GM12878 (cell line): ENCODE measurements at regions not wholly inside any gene's neighbourhood (a gene's known extent, or its start where the extent isn't known, plus 50 kb on each side); places are given as distances from the start of the nearest gene placed in this dataset.

Source experiments
- MEF2A ChIP-seq: IDR thresholded peaks from 2 replicates; pipeline ENCODE4 v1.6.1; 2011; ENCODE audit warnings: low read depth, mild to moderate bottlenecking, low read length, moderate library complexity; ENCODE audit not compliant: insufficient read depth
- MLLT1 ChIP-seq: fragments of 450-650 bp; IDR thresholded peaks from 2 replicates; pipeline ENCODE4 v1.6.1; 2016; ENCODE audit warnings: mild to moderate bottlenecking
- MTA2 ChIP-seq: fragments of 450-650 bp; IDR thresholded peaks from 2 replicates; pipeline ENCODE4 v1.6.1; 2016; ENCODE audit warnings: low read depth, mild to moderate bottlenecking, moderate library complexity
- MYC ChIP-seq: IDR thresholded peaks from 2 replicates; pipeline ENCODE4 v1.6.1; 2011; ENCODE audit warnings: mild to moderate bottlenecking, low read length, moderate library complexity, inconsistent platforms; ENCODE audit not compliant: insufficient read depth, insufficient replicate concordance, insufficient read length, severe bottlenecking
- RFX5 ChIP-seq: IDR thresholded peaks from 2 replicates; pipeline ENCODE4 v1.6.1; 2011; ENCODE audit warnings: low read depth, low read length, improper control_type of control experiment
- SIX5 ChIP-seq: IDR thresholded peaks from 2 replicates; pipeline ENCODE4 v1.6.1; 2011; ENCODE audit warnings: mild to moderate bottlenecking, low read depth, low read length, moderate library complexity; ENCODE audit not compliant: severe bottlenecking
- SP1 ChIP-seq: IDR thresholded peaks from one replicate; pipeline ENCODE4 v1.6.1; 2011; ENCODE audit warnings: low read depth, low read length
- TF ChIP-seq, protein P1 (sequence below): fragments of 450-650 bp; formaldehyde crosslinking; IDR thresholded peaks from 2 replicates; pipeline ENCODE4 v1.5.0; 2022; ENCODE audit warnings: mild to moderate bottlenecking, missing genetic modification characterization
- TF ChIP-seq, protein P2 (sequence below): fragments of 150-350 bp; IDR thresholded peaks from 2 replicates; pipeline ENCODE4 v1.6.1; 2016; ENCODE audit warnings: low read depth, low read length

GRCh38 chr12:82186282-82186681 is 171.9 kb downstream of the CCDC59 start (continued):
- TF ChIP-seq, protein P1, sequence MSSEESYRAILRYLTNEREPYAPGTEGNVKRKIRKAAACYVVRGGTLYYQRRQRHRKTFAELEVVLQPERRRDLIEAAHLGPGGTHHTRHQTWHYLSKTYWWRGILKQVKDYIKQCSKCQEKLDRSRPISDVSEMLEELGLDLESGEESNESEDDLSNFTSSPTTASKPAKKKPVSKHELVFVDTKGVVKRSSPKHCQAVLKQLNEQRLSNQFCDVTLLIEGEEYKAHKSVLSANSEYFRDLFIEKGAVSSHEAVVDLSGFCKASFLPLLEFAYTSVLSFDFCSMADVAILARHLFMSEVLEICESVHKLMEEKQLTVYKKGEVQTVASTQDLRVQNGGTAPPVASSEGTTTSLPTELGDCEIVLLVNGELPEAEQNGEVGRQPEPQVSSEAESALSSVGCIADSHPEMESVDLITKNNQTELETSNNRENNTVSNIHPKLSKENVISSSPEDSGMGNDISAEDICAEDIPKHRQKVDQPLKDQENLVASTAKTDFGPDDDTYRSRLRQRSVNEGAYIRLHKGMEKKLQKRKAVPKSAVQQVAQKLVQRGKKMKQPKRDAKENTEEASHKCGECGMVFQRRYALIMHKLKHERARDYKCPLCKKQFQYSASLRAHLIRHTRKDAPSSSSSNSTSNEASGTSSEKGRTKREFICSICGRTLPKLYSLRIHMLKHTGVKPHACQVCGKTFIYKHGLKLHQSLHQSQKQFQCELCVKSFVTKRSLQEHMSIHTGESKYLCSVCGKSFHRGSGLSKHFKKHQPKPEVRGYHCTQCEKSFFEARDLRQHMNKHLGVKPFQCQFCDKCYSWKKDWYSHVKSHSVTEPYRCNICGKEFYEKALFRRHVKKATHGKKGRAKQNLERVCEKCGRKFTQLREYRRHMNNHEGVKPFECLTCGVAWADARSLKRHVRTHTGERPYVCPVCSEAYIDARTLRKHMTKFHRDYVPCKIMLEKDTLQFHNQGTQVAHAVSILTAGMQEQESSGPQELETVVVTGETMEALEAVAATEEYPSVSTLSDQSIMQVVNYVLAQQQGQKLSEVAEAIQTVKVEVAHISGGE (CRISPR knock-in tag) = no peak
- TF ChIP-seq SP1 = no peak
- no peak for TF ChIP-seq MEF2A
- TF ChIP-seq, protein P2, sequence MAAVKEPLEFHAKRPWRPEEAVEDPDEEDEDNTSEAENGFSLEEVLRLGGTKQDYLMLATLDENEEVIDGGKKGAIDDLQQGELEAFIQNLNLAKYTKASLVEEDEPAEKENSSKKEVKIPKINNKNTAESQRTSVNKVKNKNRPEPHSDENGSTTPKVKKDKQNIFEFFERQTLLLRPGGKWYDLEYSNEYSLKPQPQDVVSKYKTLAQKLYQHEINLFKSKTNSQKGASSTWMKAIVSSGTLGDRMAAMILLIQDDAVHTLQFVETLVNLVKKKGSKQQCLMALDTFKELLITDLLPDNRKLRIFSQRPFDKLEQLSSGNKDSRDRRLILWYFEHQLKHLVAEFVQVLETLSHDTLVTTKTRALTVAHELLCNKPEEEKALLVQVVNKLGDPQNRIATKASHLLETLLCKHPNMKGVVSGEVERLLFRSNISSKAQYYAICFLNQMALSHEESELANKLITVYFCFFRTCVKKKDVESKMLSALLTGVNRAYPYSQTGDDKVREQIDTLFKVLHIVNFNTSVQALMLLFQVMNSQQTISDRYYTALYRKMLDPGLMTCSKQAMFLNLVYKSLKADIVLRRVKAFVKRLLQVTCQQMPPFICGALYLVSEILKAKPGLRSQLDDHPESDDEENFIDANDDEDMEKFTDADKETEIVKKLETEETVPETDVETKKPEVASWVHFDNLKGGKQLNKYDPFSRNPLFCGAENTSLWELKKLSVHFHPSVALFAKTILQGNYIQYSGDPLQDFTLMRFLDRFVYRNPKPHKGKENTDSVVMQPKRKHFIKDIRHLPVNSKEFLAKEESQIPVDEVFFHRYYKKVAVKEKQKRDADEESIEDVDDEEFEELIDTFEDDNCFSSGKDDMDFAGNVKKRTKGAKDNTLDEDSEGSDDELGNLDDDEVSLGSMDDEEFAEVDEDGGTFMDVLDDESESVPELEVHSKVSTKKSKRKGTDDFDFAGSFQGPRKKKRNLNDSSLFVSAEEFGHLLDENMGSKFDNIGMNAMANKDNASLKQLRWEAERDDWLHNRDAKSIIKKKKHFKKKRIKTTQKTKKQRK = no peak
- TF ChIP-seq MLLT1 = no peak
- no peak for TF ChIP-seq MYC
- no peak for TF ChIP-seq RFX5
- TF ChIP-seq MTA2 = no peak
- TF ChIP-seq SIX5 = no peak
